T-helper 17 cell (primary cell): ENCODE measurements at regions not wholly inside any gene's neighbourhood (a gene's known extent, or its start where the extent isn't known, plus 50 kb on each side); places are given as distances from the start of the nearest gene placed in this dataset.

Source experiments
- ATAC-seq: fragments of 150-1000 bp; cut with Tn5 transposase; 2 replicates; pipeline ENCODE4 v1.10.0; 2021; ENCODE audit warnings: mild to moderate bottlenecking, moderate library complexity
- DNase-seq, 3 donors: peaks; one replicate each; pipeline versions ENCODE4 v3.0.0 to v3.0.0-alpha.2; 2020 to 2021
- H3K9me3 ChIP-seq: one replicate; pipeline ENCODE4 v1.7.0; 2013; ENCODE audit warnings: low read length, mild to moderate bottlenecking; ENCODE audit not compliant: control insufficient read depth, poor library complexity, severe bottlenecking
- H3K27ac Mint-ChIP-seq: one replicate; pipeline ENCODE4 v1.8.0; 2022; ENCODE audit warnings: mild to moderate bottlenecking, moderate library complexity, mixed read lengths
- H3K27me3 Mint-ChIP-seq: one replicate; pipeline ENCODE4 v1.8.0; 2022; ENCODE audit warnings: mixed read lengths
- H3K36me3 Mint-ChIP-seq: one replicate; pipeline ENCODE4 v1.8.0; 2022; ENCODE audit warnings: low read depth, mixed read lengths
- H3K4me1 Mint-ChIP-seq: one replicate; pipeline ENCODE4 v1.8.0; 2022; ENCODE audit warnings: mild to moderate bottlenecking, mixed read lengths
- H3K4me3 Mint-ChIP-seq: one replicate; pipeline ENCODE4 v1.8.0; 2022; ENCODE audit warnings: mild to moderate bottlenecking, moderate library complexity, mixed read lengths

DNA sequence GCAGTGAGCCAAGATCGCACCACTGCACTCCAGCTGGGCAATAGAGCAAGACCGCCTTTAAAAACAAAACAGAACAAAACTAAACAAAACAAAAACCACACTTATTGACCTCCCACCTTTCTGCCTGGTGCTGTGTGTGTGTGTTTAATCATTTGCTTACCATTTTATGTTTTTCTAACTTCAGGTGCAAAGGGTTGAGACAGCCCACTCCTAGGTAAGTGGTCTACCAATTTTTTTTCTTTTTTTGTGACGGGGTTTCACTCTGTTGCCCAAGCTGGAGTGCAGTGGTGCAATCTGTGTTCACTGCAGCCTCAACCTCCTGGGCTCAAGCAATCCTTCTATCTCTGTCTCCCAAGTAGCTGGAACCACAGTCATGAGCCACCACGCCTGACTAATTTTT lies 65.8 kb downstream of the SALL1 start:
- no peak overlapping the region for H3K4me3 Mint-ChIP-seq
- no peak overlapping the region for H3K27ac Mint-ChIP-seq
- H3K27me3 Mint-ChIP-seq: no peaks in the 10 kb centered on the region
- DNase-seq (no peak), ATAC-seq (no peak)
- no peaks in the 10 kb centered on the region for H3K4me1 Mint-ChIP-seq
- H3K9me3 ChIP-seq: no peaks in the 10 kb centered on the region
- H3K36me3 Mint-ChIP-seq: no peaks in the 10 kb centered on the region

DNA sequence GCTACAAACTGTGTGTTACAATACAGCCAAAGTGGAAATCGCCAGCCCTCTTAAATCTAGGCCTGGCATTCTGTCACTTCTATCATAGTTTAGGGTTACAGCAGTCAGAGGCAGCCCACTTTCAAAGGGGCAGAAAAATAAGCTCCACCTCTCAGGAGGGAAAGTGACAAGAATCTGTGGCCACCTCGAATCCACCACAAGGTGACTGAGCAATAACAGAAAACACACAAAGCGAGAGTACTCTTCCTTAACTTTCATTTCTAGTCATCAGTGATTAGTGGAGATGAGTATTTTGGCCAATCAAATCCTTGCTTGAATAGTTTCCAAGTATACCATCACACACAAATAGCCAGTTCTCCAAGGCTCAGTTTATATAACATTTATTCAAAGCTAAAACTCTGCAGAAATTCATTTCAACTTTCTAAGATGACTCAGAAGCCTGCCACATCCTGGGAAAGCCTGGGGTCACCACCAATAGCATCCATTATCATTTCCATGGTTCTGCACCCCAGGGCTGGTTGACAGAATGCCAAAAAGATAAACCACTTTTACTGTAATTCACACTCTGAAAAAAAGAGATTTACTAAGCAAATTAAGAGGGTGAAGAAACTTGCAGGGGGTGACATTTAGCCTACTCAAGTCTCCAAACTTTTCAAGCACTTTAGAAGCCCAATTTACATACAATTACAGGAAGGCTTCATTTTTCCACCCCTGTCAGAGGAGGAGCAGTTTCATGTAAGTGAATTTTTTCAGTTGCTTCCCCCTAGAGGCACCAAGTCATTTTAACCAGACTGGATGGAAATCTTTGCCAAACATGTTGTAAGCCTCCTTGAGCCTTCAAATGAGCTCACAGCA lies 66.8 kb downstream of the SALL1 start:
- no peaks in the 10 kb centered on the region for H3K36me3 Mint-ChIP-seq
- ATAC-seq: no peak
- H3K27me3 Mint-ChIP-seq: no peaks in the 10 kb centered on the region
- H3K4me3 Mint-ChIP-seq: no peak overlapping the region
- DNase-seq: no peak
- H3K9me3 ChIP-seq: no peaks in the 10 kb centered on the region
- no peak overlapping the region for H3K27ac Mint-ChIP-seq
- no peaks in the 10 kb centered on the region for H3K4me1 Mint-ChIP-seq

DNA sequence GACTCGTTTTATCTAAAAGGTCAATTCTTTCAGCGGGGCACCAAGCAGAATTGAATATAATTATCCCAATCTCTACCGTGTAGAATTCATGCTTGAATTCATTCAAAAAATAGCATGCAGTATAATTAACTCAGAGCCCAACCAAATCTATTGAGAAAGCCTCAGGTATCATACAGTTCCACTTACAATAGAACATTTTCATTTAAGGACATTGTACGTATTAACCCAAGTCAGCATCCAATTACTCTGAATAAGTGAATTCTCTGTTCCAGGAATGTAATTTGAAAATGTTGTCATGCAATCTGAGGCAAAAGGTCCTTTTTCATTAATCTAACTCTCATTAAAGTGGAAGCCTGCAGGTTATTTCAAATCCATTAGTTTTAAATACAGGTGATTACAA lies 78.5 kb downstream of the SALL1 start:
- peaks cover 2% of the 10 kb centered on the region for H3K36me3 Mint-ChIP-seq
- no peak overlapping the region for H3K27ac Mint-ChIP-seq
- H3K27me3 Mint-ChIP-seq: peaks cover 4% of the 10 kb centered on the region
- H3K4me3 Mint-ChIP-seq: no peak overlapping the region
- DNase-seq: no peak
- H3K4me1 Mint-ChIP-seq: no peaks in the 10 kb centered on the region
- no peaks in the 10 kb centered on the region for H3K9me3 ChIP-seq
- no peak for ATAC-seq

DNA sequence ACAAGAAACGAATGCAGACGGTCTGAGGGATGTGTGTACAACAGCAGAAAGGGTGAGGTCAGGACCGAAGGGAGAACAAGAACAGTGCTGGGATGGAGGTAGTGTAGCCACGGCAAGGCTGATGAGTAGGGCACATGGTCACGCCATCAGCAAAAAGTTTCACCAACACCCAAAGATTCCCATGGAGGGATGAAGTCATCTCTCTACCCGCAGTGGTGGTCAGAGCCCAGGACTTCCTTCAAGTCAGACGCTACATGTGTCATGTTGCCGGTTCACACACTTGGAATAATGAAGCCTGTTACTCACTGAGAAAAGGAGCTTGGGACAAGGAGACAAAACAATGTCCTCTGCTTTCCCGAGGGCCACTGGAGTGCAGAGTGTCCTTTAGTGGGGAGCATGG lies 79.7 kb downstream of the SALL1 start:
- Mint-ChIP-seq H3K27me3 (peaks cover 4% of the 10 kb centered on the region), H3K27ac (no peak overlapping the region), H3K4me3 (no peak overlapping the region), H3K36me3 (peaks cover 2% of the 10 kb centered on the region), H3K4me1 (no peaks in the 10 kb centered on the region)
- H3K9me3 ChIP-seq: no peaks in the 10 kb centered on the region
- ATAC-seq: no peak
- no peak for DNase-seq

DNA sequence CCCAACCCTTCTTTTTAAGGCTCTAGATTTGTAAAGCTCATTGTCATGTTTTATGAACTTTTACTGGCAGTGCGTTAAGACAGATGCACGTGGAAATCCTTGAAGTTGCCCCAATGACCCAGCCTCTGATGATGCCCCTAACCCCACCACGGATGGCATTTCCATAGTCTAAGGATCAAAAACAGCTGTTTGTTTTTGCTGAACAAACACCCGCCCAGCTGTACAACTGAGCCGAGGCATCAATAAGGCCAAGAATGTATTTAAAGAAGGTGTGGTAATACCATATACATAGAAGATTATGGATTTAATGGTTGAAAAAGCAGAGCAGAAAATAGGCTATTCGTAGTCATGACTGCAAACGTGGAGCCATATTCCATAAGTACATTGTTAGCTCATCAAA lies 83.7 kb downstream of the SALL1 start:
- no peaks in the 10 kb centered on the region for H3K9me3 ChIP-seq
- Mint-ChIP-seq H3K4me1 (no peaks in the 10 kb centered on the region), H3K27me3 (peaks cover 4% of the 10 kb centered on the region), H3K27ac (no peak overlapping the region), H3K4me3 (no peak overlapping the region), H3K36me3 (peaks cover 2% of the 10 kb centered on the region)
- no peak for DNase-seq
- ATAC-seq: no peak

DNA sequence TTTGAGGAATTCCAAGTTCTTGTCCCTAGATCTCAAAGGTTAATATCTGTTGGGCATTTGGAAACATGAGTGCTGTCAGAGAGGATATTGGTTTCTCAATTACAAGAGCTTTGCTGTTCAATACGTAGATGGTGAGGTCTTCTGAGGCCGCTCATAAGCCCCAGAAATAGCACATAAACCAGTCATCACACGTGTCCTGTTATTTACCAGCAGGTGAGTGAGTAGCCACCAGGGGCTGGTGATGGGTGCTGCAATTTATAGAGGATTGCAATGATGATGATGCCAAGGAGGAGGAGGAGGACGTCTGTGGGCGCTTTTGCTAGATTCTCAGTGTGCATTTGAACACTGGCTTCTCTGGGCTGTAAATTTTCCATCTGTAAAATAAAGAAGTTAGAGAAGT lies 89.0 kb downstream of the SALL1 start:
- H3K4me3 Mint-ChIP-seq: no peak overlapping the region
- peaks cover 16% of the 10 kb centered on the region for H3K27me3 Mint-ChIP-seq
- DNase-seq (no peak), ATAC-seq (no peak)
- no peaks in the 10 kb centered on the region for H3K4me1 Mint-ChIP-seq
- H3K27ac Mint-ChIP-seq: no peak overlapping the region
- no peaks in the 10 kb centered on the region for H3K36me3 Mint-ChIP-seq
- no peaks in the 10 kb centered on the region for H3K9me3 ChIP-seq

DNA sequence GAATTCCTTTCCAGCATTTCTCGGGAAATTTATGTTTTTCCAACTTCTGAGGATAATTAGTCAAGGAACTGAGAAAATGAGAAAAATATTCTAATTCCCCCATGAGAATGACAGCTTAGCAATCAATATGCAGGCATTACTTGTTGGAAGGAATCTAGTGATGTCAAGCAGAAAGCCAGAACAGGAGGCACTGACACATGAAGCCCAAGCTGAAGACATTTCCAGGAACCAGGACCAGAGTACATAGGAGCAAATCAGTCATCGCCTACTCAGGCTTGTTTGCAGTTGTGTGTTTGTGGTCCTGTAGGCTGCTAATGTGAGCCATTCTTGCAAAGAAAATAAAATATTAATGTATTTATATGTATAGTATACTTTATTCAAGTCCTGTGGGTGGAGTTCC lies 89.7 kb downstream of the SALL1 start:
- Mint-ChIP-seq H3K36me3 (no peaks in the 10 kb centered on the region), H3K27me3 (peaks cover 23% of the 10 kb centered on the region), H3K27ac (no peak overlapping the region), H3K4me1 (no peaks in the 10 kb centered on the region), H3K4me3 (no peak overlapping the region)
- H3K9me3 ChIP-seq: no peaks in the 10 kb centered on the region
- ATAC-seq (no peak), DNase-seq (no peak)

DNA sequence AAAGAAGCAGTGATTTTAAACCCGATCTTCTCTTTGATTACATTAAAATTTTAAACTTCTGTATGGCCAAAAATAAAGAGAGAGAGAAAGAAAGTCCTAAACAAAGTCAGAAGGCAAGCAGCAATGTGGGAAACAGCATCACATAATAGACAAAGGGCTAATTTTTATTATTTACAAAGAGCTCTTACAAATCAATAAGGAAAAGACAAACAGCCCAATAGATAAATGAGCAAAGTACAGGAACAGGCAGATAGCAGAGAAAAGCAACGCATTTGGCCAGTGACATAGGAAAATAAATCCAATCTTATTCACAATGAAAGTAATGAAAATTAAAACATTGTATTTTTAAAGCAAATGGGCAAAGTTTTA lies 93.1 kb downstream of the SALL1 start:
- H3K27ac Mint-ChIP-seq: no peak overlapping the region
- ATAC-seq (no peak), DNase-seq (no peak)
- no peak overlapping the region for H3K4me3 Mint-ChIP-seq
- H3K36me3 Mint-ChIP-seq: peaks cover 2% of the 10 kb centered on the region
- no peaks in the 10 kb centered on the region for H3K4me1 Mint-ChIP-seq
- H3K27me3 Mint-ChIP-seq: peaks cover 24% of the 10 kb centered on the region
- no peaks in the 10 kb centered on the region for H3K9me3 ChIP-seq

DNA sequence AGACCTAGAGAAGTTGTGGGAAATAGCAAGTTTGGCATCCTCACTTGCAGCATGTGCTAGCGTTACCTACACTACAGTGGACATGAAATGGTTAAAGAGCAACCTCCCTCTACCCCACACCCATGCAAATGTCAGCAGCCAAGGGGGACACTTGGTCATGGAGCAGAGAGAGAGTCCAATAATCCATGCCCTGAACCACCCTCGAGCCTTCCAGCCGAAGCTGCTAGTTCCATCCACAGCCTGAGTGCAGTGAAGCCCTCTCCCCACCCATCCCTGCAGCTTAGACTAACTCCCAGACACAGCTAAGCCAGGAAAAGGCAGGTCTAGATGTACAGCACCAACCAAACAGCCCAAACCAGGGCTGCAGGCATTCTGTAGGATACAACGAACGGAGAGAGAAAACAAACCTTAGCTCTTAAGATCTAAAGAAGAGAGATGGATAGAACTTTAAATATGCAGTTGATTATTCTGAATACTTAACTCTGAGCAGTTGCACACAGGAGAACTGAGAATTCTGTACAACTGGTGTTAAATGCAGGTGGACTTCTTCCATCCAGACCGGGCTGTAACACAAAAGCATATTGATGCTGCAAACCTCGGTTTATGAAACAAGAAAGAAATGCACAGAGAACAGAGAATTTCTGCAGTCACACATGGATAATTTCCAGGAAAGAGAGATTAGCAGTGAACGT lies 93.8 kb downstream of the SALL1 start:
- Mint-ChIP-seq H3K4me1 (no peaks in the 10 kb centered on the region), H3K4me3 (no peak overlapping the region), H3K36me3 (peaks cover 2% of the 10 kb centered on the region), H3K27ac (no peak overlapping the region), H3K27me3 (peaks cover 24% of the 10 kb centered on the region)
- ATAC-seq (no peak), DNase-seq (no peak)
- H3K9me3 ChIP-seq: no peaks in the 10 kb centered on the region

DNA sequence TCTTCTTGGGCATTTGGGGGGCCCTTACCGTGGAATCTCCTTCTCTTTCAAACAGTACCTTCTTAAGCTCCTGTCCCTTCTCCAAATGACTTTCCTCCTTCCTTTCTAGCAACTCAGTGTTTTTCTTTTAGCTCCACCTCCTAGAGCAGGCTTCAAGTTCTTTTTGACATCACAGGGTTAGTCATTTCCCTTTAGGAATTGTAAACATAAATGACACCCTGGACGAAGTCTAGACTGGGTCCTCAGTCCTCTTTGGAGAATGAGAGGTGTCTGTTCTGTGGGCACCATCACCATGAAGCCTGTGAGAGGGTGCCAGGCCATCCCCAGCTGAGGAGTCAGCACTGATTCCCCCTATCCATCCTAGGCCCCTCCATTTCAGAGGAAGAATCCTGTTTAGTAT lies 94.7 kb downstream of the SALL1 start:
- Mint-ChIP-seq H3K4me1 (no peaks in the 10 kb centered on the region), H3K27me3 (peaks cover 24% of the 10 kb centered on the region), H3K4me3 (no peak overlapping the region), H3K36me3 (peaks cover 2% of the 10 kb centered on the region), H3K27ac (no peak overlapping the region)
- no peaks in the 10 kb centered on the region for H3K9me3 ChIP-seq
- DNase-seq (no peak), ATAC-seq (no peak)

DNA sequence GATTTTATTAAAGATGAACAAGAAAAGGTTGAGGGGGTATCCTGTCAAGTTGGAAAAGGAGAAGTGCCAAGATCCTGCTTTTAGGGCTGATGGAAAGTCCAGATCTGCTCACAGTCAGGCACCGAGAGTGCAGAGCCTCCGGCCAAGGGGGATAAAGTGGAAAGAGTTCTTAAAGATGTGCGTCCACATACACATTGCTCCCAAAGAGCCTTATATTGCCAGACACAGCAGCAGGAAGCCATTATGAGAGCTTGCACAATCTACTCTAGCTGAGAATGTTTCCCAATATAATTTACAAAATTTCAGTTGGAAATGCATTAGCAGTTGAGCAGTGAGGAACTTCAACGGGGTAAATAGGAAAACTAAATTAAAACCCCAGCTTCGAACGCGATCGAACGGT lies 95.6 kb downstream of the SALL1 start:
- DNase-seq: no peak
- peaks cover 20% of the 10 kb centered on the region for H3K27me3 Mint-ChIP-seq
- no peak for ATAC-seq

DNA sequence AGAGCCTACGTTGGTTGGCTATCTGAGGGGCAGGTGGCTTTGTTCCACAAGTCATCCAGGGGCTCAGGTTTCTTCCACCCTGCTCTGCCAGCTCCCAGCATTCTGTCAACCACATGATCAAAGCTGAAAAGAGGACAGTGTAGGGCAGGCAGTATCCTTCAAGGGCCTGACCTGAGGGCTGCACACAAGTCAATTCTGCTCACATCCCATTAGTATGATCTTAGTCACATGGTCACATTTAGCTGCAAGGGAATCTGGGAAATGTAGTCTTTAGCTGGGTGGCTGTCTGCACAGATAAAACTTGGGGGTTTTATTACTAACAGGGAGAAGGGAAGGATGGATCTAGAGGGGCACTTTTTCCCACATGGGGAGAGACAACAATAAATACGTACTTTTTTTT lies 97.3 kb downstream of the SALL1 start:
- H3K27me3 Mint-ChIP-seq: peaks cover 29% of the 10 kb centered on the region
- no peak for ATAC-seq
- no peak overlapping the region for H3K27ac Mint-ChIP-seq
- no peaks in the 10 kb centered on the region for H3K9me3 ChIP-seq
- H3K4me3 Mint-ChIP-seq: no peak overlapping the region
- peaks cover 2% of the 10 kb centered on the region for H3K36me3 Mint-ChIP-seq
- no peak for DNase-seq
- H3K4me1 Mint-ChIP-seq: peaks cover 2% of the 10 kb centered on the region

More for the DNA sequence above, 95.6 kb downstream of the SALL1 start:
- Mint-ChIP-seq H3K36me3 (peaks cover 2% of the 10 kb centered on the region), H3K4me1 (no peaks in the 10 kb centered on the region), H3K27ac (no peak overlapping the region), H3K4me3 (no peak overlapping the region)
- no peaks in the 10 kb centered on the region for H3K9me3 ChIP-seq

DNA sequence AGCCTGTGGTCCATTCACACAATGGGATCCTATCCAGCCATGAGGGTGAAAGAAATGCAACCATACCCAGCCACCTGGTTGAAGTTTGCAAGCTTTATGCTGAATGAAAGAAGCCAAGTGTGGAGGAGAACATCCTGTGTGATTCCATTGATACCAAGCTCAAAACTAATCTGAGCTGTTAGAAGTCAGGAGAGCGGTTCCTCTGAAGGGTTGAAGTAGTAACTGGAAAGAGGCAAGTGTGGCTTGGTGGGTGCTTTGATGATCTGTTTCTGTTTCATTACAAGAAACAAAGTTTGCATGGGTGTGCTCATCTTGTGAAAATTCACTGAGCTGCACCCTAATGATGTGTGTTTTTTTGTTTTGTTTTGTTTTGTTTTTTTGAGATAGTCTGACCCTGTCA lies 99.4 kb downstream of the SALL1 start:
- no peak overlapping the region for H3K27ac Mint-ChIP-seq
- H3K4me1 Mint-ChIP-seq: peaks cover 2% of the 10 kb centered on the region
- peaks cover 16% of the 10 kb centered on the region for H3K27me3 Mint-ChIP-seq
- H3K4me3 Mint-ChIP-seq: no peak overlapping the region
- DNase-seq: no peak
- peaks cover 2% of the 10 kb centered on the region for H3K36me3 Mint-ChIP-seq
- no peak for ATAC-seq
- H3K9me3 ChIP-seq: no peaks in the 10 kb centered on the region

DNA sequence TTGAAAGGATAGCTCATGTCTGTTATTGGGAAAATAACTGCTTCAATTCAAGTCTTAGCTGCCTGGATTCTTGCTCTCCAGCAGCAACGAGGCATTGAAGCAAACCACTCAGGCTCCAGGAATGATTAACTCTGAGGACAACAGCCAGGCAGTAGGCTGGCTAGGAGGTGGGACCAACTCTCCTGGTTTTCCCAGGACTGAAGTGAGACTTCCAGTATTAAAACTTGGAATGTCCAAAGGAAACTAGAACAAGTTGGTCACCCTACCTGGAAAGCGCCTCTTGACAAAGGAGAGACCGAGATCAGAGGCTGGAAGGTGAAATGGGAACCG lies 100.7 kb downstream of the SALL1 start:
- Mint-ChIP-seq H3K36me3 (peaks cover 2% of the 10 kb centered on the region), H3K4me3 (no peak overlapping the region), H3K27me3 (peaks cover 12% of the 10 kb centered on the region), H3K27ac (no peak overlapping the region), H3K4me1 (peaks cover 2% of the 10 kb centered on the region)
- ATAC-seq (no peak), DNase-seq (no peak)
- no peaks in the 10 kb centered on the region for H3K9me3 ChIP-seq
